SU-DHL-6 (cell line): ENCODE measurements at regions not wholly inside any gene's neighbourhood (a gene's known extent, or its start where the extent isn't known, plus 50 kb on each side); places are given as distances from the start of the nearest gene placed in this dataset.

Experiments used
- H2AFZ ChIP-seq: fragments of 200-600 bp; sonication (generic); 2 replicates; pipeline ENCODE4 v1.6.1; 2014; ENCODE audit warnings: low read depth, mild to moderate bottlenecking, moderate library complexity, mixed read lengths, antibody characterized with exemption, low read length; ENCODE audit not compliant: severe bottlenecking
- H3F3A ChIP-seq: fragments of 200-600 bp; shearing (Covaris generic); 2 replicates; pipeline ENCODE4 v1.6.0; 2016; ENCODE audit warnings: antibody characterized with exemption, mild to moderate bottlenecking; ENCODE audit not compliant: insufficient read depth
- H3K27ac ChIP-seq: fragments of 200-600 bp; sonication (generic); 2 replicates; pipeline ENCODE4 v1.5.1; 2016; ENCODE audit warnings: low read depth, mild to moderate bottlenecking, low read length, moderate library complexity, mixed read lengths
- H3K27me3 ChIP-seq: fragments of 200-600 bp; sonication (generic), shearing (Covaris generic); 2 replicates; pipeline ENCODE4 v1.6.0; 2014; ENCODE audit warnings: mild to moderate bottlenecking, low read length
- H3K36me3 ChIP-seq: fragments of 200-600 bp; sonication (generic); 2 replicates; pipeline ENCODE4 v1.6.1; 2014; ENCODE audit warnings: mild to moderate bottlenecking, low read length, mixed read lengths
- H3K4me2 ChIP-seq: fragments of 300-600, 200-600 bp; shearing (Covaris generic), sonication (generic); 2 replicates; pipeline ENCODE4 v1.6.0; 2014; ENCODE audit warnings: low read length, low read depth, mild to moderate bottlenecking; ENCODE audit not compliant: poor library complexity, severe bottlenecking
- H3K4me3 ChIP-seq: fragments of 200-600 bp; sonication (generic); 2 replicates; pipeline ENCODE4 v1.5.1; 2014; ENCODE audit warnings: antibody characterized with exemption, low read length, mild to moderate bottlenecking, mixed read lengths; ENCODE audit not compliant: insufficient read depth, poor library complexity, severe bottlenecking
- H3K79me2 ChIP-seq: fragments of 200-600 bp; sonication (generic); 2 replicates; pipeline ENCODE4 v1.6.1; 2014; ENCODE audit warnings: mild to moderate bottlenecking, low read length, moderate library complexity; ENCODE audit not compliant: insufficient read depth
- H3K9ac ChIP-seq: fragments of 200-600 bp; sonication (generic); 2 replicates; pipeline ENCODE4 v1.7.0; 2014; ENCODE audit warnings: mild to moderate bottlenecking, low read length
- H3K9me2 ChIP-seq: fragments of 200-600 bp; sonication (generic); replicated peaks from 2 replicates; pipeline ENCODE4 v1.6.1; 2014; ENCODE audit warnings: low read length; ENCODE audit not compliant: insufficient read depth
- H3K9me3 ChIP-seq: fragments of 200-600 bp; sonication (generic); 2 replicates; pipeline ENCODE4 v1.6.1; 2014; ENCODE audit warnings: low read length, mixed read lengths; ENCODE audit not compliant: insufficient read depth
- H4K20me1 ChIP-seq: fragments of 200-600 bp; sonication (generic); 2 replicates; pipeline ENCODE4 v1.6.1; 2014; ENCODE audit warnings: low read depth, mild to moderate bottlenecking, antibody characterized with exemption, low read length, moderate library complexity, mixed read lengths
- CTCF ChIP-seq: fragments of 200-600 bp; sonication (generic); IDR thresholded peaks from one replicate; pipeline ENCODE4 v1.5.1; 2017; ENCODE audit warnings: antibody characterized with exemption, mild to moderate bottlenecking, low read length, moderate library complexity; ENCODE audit not compliant: insufficient read depth, poor library complexity, severe bottlenecking
- EZH2phosphoT487 ChIP-seq: fragments of 200-600 bp; sonication (generic), shearing (Covaris generic); conservative IDR thresholded peaks from 2 replicates; pipeline ENCODE4 v1.6.1; 2018; ENCODE audit warnings: mild to moderate bottlenecking, antibody characterized with exemption, low read length, moderate library complexity, mixed read lengths

GRCh38 chr13:76023652-76024051 lies 387.5 kb downstream of the LMO7 start:
- no peaks in the 10 kb centered on the region for H3K9me2 ChIP-seq
- no peak overlapping the region for H2AFZ ChIP-seq
- no peaks in the 10 kb centered on the region for H3K79me2 ChIP-seq
- no peaks in the 10 kb centered on the region for H3F3A ChIP-seq
- H3K4me2 ChIP-seq = no peak overlapping the region
- no peak overlapping the region for H3K9ac ChIP-seq
- H3K27ac ChIP-seq = no peak overlapping the region
- no peaks in the 10 kb centered on the region for H4K20me1 ChIP-seq
- no peak for TF ChIP-seq CTCF
- no peak for TF ChIP-seq EZH2phosphoT487
- H3K9me3 ChIP-seq = no peaks in the 10 kb centered on the region
- H3K27me3 ChIP-seq = no peaks in the 10 kb centered on the region
- H3K36me3 ChIP-seq = no peaks in the 10 kb centered on the region
- no peak overlapping the region for H3K4me3 ChIP-seq

DNA sequence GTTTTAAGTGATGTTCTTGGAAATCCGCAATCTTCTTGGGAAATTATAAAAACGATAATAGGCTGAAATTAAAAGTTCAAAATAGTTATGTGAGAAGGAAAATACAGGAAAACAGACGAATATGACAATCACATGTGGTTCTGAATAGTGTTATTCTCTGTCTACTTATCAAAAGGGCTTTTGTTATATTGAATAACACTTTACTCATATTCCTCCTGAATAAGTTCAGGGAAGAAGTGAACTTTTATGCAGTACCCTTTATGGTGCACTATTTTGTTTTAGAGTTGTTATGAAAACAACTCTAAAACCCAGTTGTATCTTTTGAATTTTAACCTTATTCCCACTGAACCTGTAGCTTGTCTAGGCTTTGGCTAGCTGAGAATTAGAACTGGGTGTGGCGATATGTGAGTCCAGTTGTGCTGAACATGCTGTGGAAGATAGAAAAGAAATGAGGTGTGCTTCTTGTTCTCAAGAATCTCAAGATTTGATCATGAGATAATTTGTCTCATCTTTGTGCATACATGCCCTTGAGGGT lies 384.4 kb downstream of the LMO7 start:
- no peaks in the 10 kb centered on the region for H3K9me2 ChIP-seq
- H3K4me3 ChIP-seq = no peak overlapping the region
- no peaks in the 10 kb centered on the region for H3K27me3 ChIP-seq
- TF ChIP-seq EZH2phosphoT487 (no peak), CTCF (no peak)
- no peaks in the 10 kb centered on the region for H3F3A ChIP-seq
- H2AFZ ChIP-seq = no peak overlapping the region
- H3K9ac ChIP-seq = no peak overlapping the region
- H3K9me3 ChIP-seq = no peaks in the 10 kb centered on the region
- H3K27ac ChIP-seq = no peak overlapping the region
- no peaks in the 10 kb centered on the region for H3K79me2 ChIP-seq
- no peak overlapping the region for H3K4me2 ChIP-seq
- no peaks in the 10 kb centered on the region for H4K20me1 ChIP-seq
- no peaks in the 10 kb centered on the region for H3K36me3 ChIP-seq

DNA sequence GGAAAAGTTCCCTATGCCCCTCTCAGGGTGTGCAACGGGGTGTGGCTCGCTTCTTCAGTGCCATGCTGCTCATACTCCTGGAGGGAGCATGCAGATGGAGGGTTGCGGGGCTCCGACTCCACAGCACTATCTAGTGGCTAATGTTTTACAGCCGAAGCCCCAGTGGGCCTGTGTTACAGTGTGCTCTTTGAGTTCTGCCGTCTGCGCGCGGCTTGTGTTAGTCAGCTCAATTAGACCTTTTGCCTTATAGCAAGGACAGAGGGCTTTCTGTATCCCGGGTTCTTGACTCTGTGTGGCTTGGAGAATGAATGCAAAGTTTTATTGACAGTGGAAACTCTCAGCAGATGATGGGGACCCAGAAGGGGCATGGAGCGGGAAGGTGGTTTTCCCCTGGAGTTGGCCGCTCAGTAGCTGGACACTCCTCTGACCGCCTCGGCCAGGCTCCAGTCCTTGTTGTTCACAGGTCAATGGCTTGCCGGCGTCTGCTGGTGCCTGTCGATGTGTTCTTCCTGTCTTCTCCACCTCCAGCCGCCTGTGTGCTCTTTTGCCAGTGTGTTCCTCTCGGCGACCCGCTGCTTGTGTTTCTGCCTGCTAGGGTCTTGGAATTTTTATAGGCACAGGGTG lies 383.4 kb downstream of the LMO7 start:
- TF ChIP-seq EZH2phosphoT487 (no peak), CTCF (peak; percentile 18)
- no peak overlapping the region for H3K27ac ChIP-seq
- no peaks in the 10 kb centered on the region for H3K36me3 ChIP-seq
- H3K9ac ChIP-seq = no peak overlapping the region
- H4K20me1 ChIP-seq = no peaks in the 10 kb centered on the region
- H3K4me2 ChIP-seq = no peak overlapping the region
- H3K4me3 ChIP-seq = no peak overlapping the region
- H3K9me2 ChIP-seq = no peaks in the 10 kb centered on the region
- H2AFZ ChIP-seq = no peak overlapping the region
- H3K79me2 ChIP-seq = no peaks in the 10 kb centered on the region
- H3K9me3 ChIP-seq = no peaks in the 10 kb centered on the region
- H3K27me3 ChIP-seq = no peaks in the 10 kb centered on the region
- H3F3A ChIP-seq = no peaks in the 10 kb centered on the region
